Ishikawa (cell line): ENCODE measurements at regions not wholly inside any gene's neighbourhood (a gene's known extent, or its start where the extent isn't known, plus 50 kb on each side); places are given as distances from the start of the nearest gene placed in this dataset.

Experiments
- CEBPB ChIP-seq: IDR thresholded peaks from 2 replicates; pipeline ENCODE4 v1.6.1; 2012
- EGR1 ChIP-seq: IDR thresholded peaks from 2 replicates; pipeline ENCODE4 v1.6.1; 2012
- EP300 ChIP-seq: IDR thresholded peaks from 2 replicates; pipeline ENCODE4 v1.6.1; 2012; ENCODE audit warnings: borderline replicate concordance
- FOXM1 ChIP-seq: IDR thresholded peaks from 2 replicates; pipeline ENCODE4 v1.6.1; 2012; ENCODE audit warnings: low read depth, borderline replicate concordance
- RAD21 ChIP-seq: IDR thresholded peaks from 2 replicates; pipeline ENCODE4 v1.6.1; 2012; ENCODE audit warnings: low read depth
- TEAD4 ChIP-seq: IDR thresholded peaks from 2 replicates; pipeline ENCODE4 v1.6.1; 2012
- YY1 ChIP-seq: IDR thresholded peaks from 2 replicates; pipeline ENCODE4 v1.6.1; 2012; ENCODE audit warnings: low read depth
- ZBTB7A ChIP-seq: IDR thresholded peaks from 2 replicates; pipeline ENCODE4 v1.6.1; 2012; ENCODE audit warnings: low read depth
- TF ChIP-seq, protein P1 (sequence below): IDR thresholded peaks from 2 replicates; pipeline ENCODE4 v1.6.1; 2012
- TF ChIP-seq, protein P2 (sequence below): IDR thresholded peaks from 2 replicates; pipeline ENCODE4 v1.6.1; 2012; ENCODE audit warnings: low read depth, mild to moderate bottlenecking

DNA sequence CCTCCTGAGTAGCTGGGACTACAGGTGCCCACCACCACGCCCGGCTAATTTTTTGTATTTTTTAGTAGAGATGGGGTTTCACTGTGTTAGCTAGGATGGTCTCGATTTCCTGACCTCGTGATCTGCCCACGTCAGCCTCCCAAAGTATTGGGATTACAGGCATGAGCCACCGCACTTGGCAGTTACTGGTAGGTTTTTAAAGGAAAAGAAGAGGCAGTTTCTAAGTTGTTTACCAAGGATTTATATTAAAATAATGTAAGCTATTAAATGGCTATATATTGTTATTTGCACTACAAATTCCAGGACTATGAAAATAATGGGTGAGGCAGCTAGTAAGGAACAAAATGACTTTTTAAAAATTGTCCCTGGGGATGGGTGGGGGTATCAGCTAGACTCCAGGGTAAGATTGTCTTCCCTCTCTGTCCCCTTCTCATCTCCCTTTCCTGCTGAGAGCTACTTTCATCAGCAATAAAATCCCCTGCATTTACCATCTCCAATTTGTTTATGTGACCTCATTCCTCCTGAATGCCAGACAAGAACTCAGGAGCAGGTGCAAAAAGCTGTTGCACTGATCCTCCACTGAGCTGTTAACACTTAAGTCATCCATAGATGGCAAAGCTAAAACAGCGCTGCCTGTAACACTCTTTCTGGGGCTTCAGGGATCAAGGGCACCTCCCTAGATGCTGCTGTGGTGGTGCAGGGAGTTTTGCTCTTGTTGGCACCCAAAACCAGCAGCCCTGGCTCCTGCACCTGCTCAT lies 165.2 kb downstream of the ZPLD1 start:
- TF ChIP-seq EP300 (no peak), ZBTB7A (no peak), EGR1 (no peak), TEAD4 (no peak), CEBPB (no peak), FOXM1 (no peak), YY1 (no peak), RAD21 (no peak)
- TF ChIP-seq, protein P1, sequence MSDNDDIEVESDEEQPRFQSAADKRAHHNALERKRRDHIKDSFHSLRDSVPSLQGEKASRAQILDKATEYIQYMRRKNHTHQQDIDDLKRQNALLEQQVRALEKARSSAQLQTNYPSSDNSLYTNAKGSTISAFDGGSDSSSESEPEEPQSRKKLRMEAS = no peak
- TF ChIP-seq, protein P2, sequence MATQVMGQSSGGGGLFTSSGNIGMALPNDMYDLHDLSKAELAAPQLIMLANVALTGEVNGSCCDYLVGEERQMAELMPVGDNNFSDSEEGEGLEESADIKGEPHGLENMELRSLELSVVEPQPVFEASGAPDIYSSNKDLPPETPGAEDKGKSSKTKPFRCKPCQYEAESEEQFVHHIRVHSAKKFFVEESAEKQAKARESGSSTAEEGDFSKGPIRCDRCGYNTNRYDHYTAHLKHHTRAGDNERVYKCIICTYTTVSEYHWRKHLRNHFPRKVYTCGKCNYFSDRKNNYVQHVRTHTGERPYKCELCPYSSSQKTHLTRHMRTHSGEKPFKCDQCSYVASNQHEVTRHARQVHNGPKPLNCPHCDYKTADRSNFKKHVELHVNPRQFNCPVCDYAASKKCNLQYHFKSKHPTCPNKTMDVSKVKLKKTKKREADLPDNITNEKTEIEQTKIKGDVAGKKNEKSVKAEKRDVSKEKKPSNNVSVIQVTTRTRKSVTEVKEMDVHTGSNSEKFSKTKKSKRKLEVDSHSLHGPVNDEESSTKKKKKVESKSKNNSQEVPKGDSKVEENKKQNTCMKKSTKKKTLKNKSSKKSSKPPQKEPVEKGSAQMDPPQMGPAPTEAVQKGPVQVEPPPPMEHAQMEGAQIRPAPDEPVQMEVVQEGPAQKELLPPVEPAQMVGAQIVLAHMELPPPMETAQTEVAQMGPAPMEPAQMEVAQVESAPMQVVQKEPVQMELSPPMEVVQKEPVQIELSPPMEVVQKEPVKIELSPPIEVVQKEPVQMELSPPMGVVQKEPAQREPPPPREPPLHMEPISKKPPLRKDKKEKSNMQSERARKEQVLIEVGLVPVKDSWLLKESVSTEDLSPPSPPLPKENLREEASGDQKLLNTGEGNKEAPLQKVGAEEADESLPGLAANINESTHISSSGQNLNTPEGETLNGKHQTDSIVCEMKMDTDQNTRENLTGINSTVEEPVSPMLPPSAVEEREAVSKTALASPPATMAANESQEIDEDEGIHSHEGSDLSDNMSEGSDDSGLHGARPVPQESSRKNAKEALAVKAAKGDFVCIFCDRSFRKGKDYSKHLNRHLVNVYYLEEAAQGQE = no peak
